ENCODE measurements at regions not wholly inside any gene's neighbourhood (a gene's known extent, or its start where the extent isn't known, plus 50 kb on each side); places are given as distances from the start of the nearest gene placed in this dataset.

- TF ChIP-seq TAF1 (IDR thresholded peaks at IDR 0.05; ENCODE audit: borderline replicate concordance, insufficient read depth, low read length) (no peak), POLR2AphosphoS5 (IDR thresholded peaks at IDR 0.05; ENCODE audit: low read depth, low read length) (no peak), SIN3A (IDR thresholded peaks at IDR 0.05; ENCODE audit: borderline replicate concordance, insufficient read depth, low read length) (no peak), FOXP2 (optimal IDR thresholded peaks at IDR 0.05; ENCODE audit: borderline replicate concordance, extremely low read depth, extremely low read length, insufficient read depth) (no peak)
- TF ChIP-seq, protein P1, sequence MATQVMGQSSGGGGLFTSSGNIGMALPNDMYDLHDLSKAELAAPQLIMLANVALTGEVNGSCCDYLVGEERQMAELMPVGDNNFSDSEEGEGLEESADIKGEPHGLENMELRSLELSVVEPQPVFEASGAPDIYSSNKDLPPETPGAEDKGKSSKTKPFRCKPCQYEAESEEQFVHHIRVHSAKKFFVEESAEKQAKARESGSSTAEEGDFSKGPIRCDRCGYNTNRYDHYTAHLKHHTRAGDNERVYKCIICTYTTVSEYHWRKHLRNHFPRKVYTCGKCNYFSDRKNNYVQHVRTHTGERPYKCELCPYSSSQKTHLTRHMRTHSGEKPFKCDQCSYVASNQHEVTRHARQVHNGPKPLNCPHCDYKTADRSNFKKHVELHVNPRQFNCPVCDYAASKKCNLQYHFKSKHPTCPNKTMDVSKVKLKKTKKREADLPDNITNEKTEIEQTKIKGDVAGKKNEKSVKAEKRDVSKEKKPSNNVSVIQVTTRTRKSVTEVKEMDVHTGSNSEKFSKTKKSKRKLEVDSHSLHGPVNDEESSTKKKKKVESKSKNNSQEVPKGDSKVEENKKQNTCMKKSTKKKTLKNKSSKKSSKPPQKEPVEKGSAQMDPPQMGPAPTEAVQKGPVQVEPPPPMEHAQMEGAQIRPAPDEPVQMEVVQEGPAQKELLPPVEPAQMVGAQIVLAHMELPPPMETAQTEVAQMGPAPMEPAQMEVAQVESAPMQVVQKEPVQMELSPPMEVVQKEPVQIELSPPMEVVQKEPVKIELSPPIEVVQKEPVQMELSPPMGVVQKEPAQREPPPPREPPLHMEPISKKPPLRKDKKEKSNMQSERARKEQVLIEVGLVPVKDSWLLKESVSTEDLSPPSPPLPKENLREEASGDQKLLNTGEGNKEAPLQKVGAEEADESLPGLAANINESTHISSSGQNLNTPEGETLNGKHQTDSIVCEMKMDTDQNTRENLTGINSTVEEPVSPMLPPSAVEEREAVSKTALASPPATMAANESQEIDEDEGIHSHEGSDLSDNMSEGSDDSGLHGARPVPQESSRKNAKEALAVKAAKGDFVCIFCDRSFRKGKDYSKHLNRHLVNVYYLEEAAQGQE (IDR thresholded peaks at IDR 0.05; ENCODE audit: insufficient read depth in 1 of 2, low read depth in 2 of 2, low read length in 2 of 2) = no peak
These were observed 153.6 kb downstream of the C16orf95 start for GRCh38 chr16:87163637-87164036.

DNA sequence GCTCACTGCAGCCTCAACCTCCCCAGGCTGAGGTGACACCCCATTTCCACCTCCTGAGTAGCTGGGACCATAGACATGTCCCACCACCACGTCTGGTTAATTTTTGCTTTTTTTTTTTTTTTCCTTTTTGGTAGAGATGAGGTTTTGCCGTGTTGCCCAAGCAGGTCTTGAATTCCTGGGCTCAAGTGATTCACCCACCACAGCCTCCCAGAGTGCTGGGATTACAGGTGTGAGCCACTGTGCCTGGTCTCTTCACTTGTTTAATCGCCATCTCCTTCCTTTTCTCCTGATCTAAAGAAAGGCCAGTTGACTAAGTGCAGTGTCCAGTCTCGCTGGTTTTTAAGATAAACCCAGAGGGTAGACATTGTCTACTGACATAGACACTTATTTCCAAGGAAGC is 152.0 kb downstream of the C16orf95 start:
- TF ChIP-seq FOXP2 (optimal IDR thresholded peaks at IDR 0.05; ENCODE audit: borderline replicate concordance, extremely low read depth, extremely low read length, insufficient read depth) (no peak), POLR2AphosphoS5 (IDR thresholded peaks at IDR 0.05; ENCODE audit: low read depth, low read length) (no peak)

DNA sequence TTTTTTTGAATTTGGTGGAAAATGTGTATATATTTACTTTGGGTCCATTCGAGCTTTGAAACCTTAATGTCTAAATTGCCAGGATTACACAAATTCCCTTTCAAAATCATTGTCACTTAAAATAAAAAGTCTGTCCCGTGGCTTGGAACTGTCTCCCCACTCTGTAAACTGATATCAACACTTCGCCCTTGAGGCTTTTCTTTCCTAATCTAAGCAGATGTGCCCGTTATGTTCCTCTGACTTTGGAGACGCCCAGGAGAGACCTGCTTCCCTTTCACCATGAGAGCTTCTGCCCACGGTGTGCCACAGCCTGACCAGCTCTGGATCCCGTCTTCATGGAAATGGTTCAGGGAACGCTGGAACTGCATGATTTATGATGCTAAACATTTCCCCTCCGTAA is 151.3 kb downstream of the C16orf95 start:
- TF ChIP-seq, protein P1 (IDR thresholded peaks at IDR 0.05; ENCODE audit: insufficient read depth in 1 of 2, low read depth in 2 of 2, low read length in 2 of 2) = no peak
- TF ChIP-seq POLR2AphosphoS5 (IDR thresholded peaks at IDR 0.05; ENCODE audit: low read depth, low read length) = no peak
- no peak for TF ChIP-seq FOXP2 (optimal IDR thresholded peaks at IDR 0.05; ENCODE audit: borderline replicate concordance, extremely low read depth, extremely low read length, insufficient read depth)
- TF ChIP-seq SIN3A (IDR thresholded peaks at IDR 0.05; ENCODE audit: borderline replicate concordance, insufficient read depth, low read length) = no peak
- TF ChIP-seq TAF1 (IDR thresholded peaks at IDR 0.05; ENCODE audit: borderline replicate concordance, insufficient read depth, low read length) = no peak

DNA sequence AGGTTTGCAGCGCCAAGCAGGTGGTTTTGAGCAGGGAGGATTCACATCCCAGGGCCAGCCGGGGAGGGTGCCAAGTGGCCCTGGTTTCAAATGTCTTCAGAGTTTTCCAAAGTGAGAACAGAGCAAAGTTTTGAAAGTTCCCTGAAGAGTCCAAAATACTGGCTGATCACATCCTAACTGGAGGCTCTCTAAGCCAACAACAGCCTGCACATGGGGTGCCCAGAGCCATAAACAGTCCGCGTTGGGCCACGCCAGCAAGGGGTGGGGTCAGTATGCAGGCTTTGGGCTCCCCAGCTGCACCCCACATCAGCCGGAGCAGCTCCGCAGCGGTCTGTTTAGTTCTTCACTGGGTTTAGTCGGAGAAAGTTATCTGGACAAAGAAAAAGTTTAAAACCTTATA is 150.9 kb downstream of the C16orf95 start:
- TF ChIP-seq FOXP2 (optimal IDR thresholded peaks at IDR 0.05; ENCODE audit: borderline replicate concordance, extremely low read depth, extremely low read length, insufficient read depth) (no peak), TAF1 (IDR thresholded peaks at IDR 0.05; ENCODE audit: borderline replicate concordance, insufficient read depth, low read length) (no peak), POLR2AphosphoS5 (IDR thresholded peaks at IDR 0.05; ENCODE audit: low read depth, low read length) (no peak), SIN3A (IDR thresholded peaks at IDR 0.05; ENCODE audit: borderline replicate concordance, insufficient read depth, low read length) (no peak)
- TF ChIP-seq, protein P1 (IDR thresholded peaks at IDR 0.05; ENCODE audit: insufficient read depth in 1 of 2, low read depth in 2 of 2, low read length in 2 of 2) = no peak

- TF ChIP-seq SIN3A (IDR thresholded peaks at IDR 0.05; ENCODE audit: borderline replicate concordance, insufficient read depth, low read length) = no peak
- no peak for TF ChIP-seq TAF1 (IDR thresholded peaks at IDR 0.05; ENCODE audit: borderline replicate concordance, insufficient read depth, low read length)
- TF ChIP-seq POLR2AphosphoS5 (IDR thresholded peaks at IDR 0.05; ENCODE audit: low read depth, low read length) = no peak
- TF ChIP-seq, protein P1 (IDR thresholded peaks at IDR 0.05; ENCODE audit: insufficient read depth in 1 of 2, low read depth in 2 of 2, low read length in 2 of 2) = no peak
- TF ChIP-seq FOXP2 (optimal IDR thresholded peaks at IDR 0.05; ENCODE audit: borderline replicate concordance, extremely low read depth, extremely low read length, insufficient read depth) = no peak
These were observed 150.3 kb downstream of the C16orf95 start for GRCh38 chr16:87166934-87167333.
